PC-9 (cell line): ENCODE measurements at regions not wholly inside any gene's neighbourhood (a gene's known extent, or its start where the extent isn't known, plus 50 kb on each side); places are given as distances from the start of the nearest gene placed in this dataset.

ENCODE experiments used
- BruUV-seq: library from RNA; stranded (reverse); fragments of 400-500 nt; replicated peaks from 2 replicates; lab custom pipeline; 2021; lab: Mats Ljungman, UMichigan
- CTCF ChIA-PET: fragments of 300-600 bp; sonication (Branson Sonifier 250); formaldehyde crosslinking; loops from one replicate; lab custom pipeline; 2022; ENCODE audit warnings: antibody characterized with exemption; lab: Charles Lee
- POLR2A ChIA-PET: fragments of 300-600 bp; sonication (Branson Sonifier 250); formaldehyde crosslinking; loops from one replicate; lab custom pipeline; 2022; ENCODE audit warnings: antibody characterized with exemption; ENCODE audit not compliant: unreplicated experiment; lab: Charles Lee
- DNase-seq, 2 experiments: peaks; one replicate each; pipeline versions ENCODE4 v3.0.0 to v3.0.0-alpha.2; 2015 to 2022; ENCODE audit warnings: mixed read lengths in 1 of 2
- H2AFZ ChIP-seq: fragments of 200-600 bp; sonication (generic); 2 replicates; pipeline ENCODE4 v1.8.1; 2017; ENCODE audit warnings: antibody characterized with exemption
- H3F3A ChIP-seq: fragments of 200-600 bp; sonication (generic); 2 replicates; pipeline ENCODE4 v1.8.1; 2017; ENCODE audit warnings: antibody characterized with exemption, mild to moderate bottlenecking, low read depth; ENCODE audit not compliant: insufficient read depth
- H3K27ac ChIP-seq: fragments of 200-600 bp; sonication (generic); 2 replicates; pipeline ENCODE4 v1.6.1; 2016; ENCODE audit warnings: mixed run types
- H3K27me3 ChIP-seq: fragments of 200-600 bp; sonication (generic); 2 replicates; pipeline ENCODE4 v1.6.1; 2016; ENCODE audit warnings: low read depth, mixed run types; ENCODE audit not compliant: insufficient read depth
- H3K36me3 ChIP-seq: fragments of 200-600 bp; sonication (generic); 2 replicates; pipeline ENCODE4 v1.6.1; 2016; ENCODE audit warnings: low read depth, mixed run types
- H3K4me1 ChIP-seq: fragments of 200-600 bp; sonication (generic); replicated peaks from 2 replicates; pipeline ENCODE4 v1.6.1; 2016; ENCODE audit warnings: mixed run types; ENCODE audit not compliant: insufficient read depth
- H3K4me2 ChIP-seq: fragments of 200-600 bp; sonication (generic); 2 replicates; pipeline ENCODE4 v1.6.1; 2017; ENCODE audit warnings: mixed run types
- H3K4me3 ChIP-seq: fragments of 200-600 bp; sonication (generic); 2 replicates; pipeline ENCODE4 v1.6.1; 2016; ENCODE audit warnings: mixed run types
- H3K79me2 ChIP-seq: fragments of 200-600 bp; sonication (generic); 2 replicates; pipeline ENCODE4 v1.6.1; 2017; ENCODE audit warnings: low read depth, mixed run types
- H3K9me2 ChIP-seq: fragments of 200-600 bp; sonication (generic); 2 replicates; pipeline ENCODE4 v1.8.1; 2017; ENCODE audit warnings: mild to moderate bottlenecking; ENCODE audit not compliant: insufficient read depth
- H3K9me3 ChIP-seq: fragments of 200-600 bp; sonication (generic); 2 replicates; pipeline ENCODE4 v1.8.1; 2016; ENCODE audit warnings: low read depth; ENCODE audit not compliant: insufficient read depth
- H4K20me1 ChIP-seq: fragments of 200-600 bp; sonication (generic); 2 replicates; pipeline ENCODE4 v1.8.1; 2017; ENCODE audit not compliant: insufficient read depth
- CTCF ChIP-seq: fragments of 200-600 bp; sonication (generic); conservative IDR thresholded peaks from 2 replicates; pipeline ENCODE4 v1.6.1; 2017; ENCODE audit warnings: mixed run types, antibody characterized with exemption, mild to moderate bottlenecking, moderate library complexity
- EZH2 ChIP-seq: fragments of 200-600 bp; sonication (generic); IDR thresholded peaks from 2 replicates; pipeline ENCODE4 v1.8.0; 2017; ENCODE audit warnings: antibody characterized with exemption, low read depth
- intact Hi-C: fragments of 100-400 bp; cut with micrococcal nuclease; formaldehyde crosslinking; loops from one replicate; pipeline ENCODE4 v1.10.0; 2022; ENCODE audit not compliant: unreplicated experiment

GRCh38 chr5:175201393-175201792, 242.6 kb downstream of the DRD1 start:
- intact Hi-C loops = no loop called here
- no peaks in the 10 kb centered on the region for H4K20me1 ChIP-seq
- no peaks in the 10 kb centered on the region for H3K36me3 ChIP-seq
- BruUV-seq = no TSS peak
- no peaks in the 10 kb centered on the region for H3K9me2 ChIP-seq
- no peak overlapping the region for H3K27ac ChIP-seq
- peaks cover 23% of the 10 kb centered on the region for H3K27me3 ChIP-seq
- no peaks in the 10 kb centered on the region for H3F3A ChIP-seq
- H3K4me1 ChIP-seq = no peaks in the 10 kb centered on the region
- no peak overlapping the region for H3K4me2 ChIP-seq
- no peak overlapping the region for H2AFZ ChIP-seq
- H3K4me3 ChIP-seq = no peak overlapping the region
- H3K79me2 ChIP-seq = no peaks in the 10 kb centered on the region
- no peak for DNase-seq
- TF ChIP-seq EZH2 (no peak), CTCF (no peak)
- no peaks in the 10 kb centered on the region for H3K9me3 ChIP-seq
- ChIA-PET CTCF (no interaction called here), POLR2A (no interaction called here)

- intact Hi-C loops = no loop called here
- POLR2A ChIA-PET = no interaction called here
- Histone ChIP-seq H3K9me3 (no peaks in the 10 kb centered on the region), H3K27me3 (peaks cover 7% of the 10 kb centered on the region; the same call in 1 of the 2 replicates), H3F3A (no peaks in the 10 kb centered on the region), H3K79me2 (no peaks in the 10 kb centered on the region), H2AFZ (no peak overlapping the region), H3K9me2 (no peaks in the 10 kb centered on the region), H3K4me1 (no peaks in the 10 kb centered on the region), H3K4me3 (no peak overlapping the region), H4K20me1 (no peaks in the 10 kb centered on the region), H3K36me3 (no peaks in the 10 kb centered on the region), H3K4me2 (peak overlapping the region; percentile 35; the same call in 1 of the 2 replicates), H3K27ac (peak overlapping the region; percentile 14; the same call in 1 of the 2 replicates)
- no peak for TF ChIP-seq CTCF
- no peak for TF ChIP-seq EZH2
- no peak for DNase-seq
- CTCF ChIA-PET = no interaction called here
- no TSS peak for BruUV-seq
Observed at GRCh38 chr5:175195698-175196656, 248.0 kb downstream of the DRD1 start.

- H3K36me3 ChIP-seq = no peaks in the 10 kb centered on the region
- intact Hi-C loops = no loop called here
- ChIA-PET CTCF (no interaction called here), POLR2A (no interaction called here)
- no peak overlapping the region for H3K4me3 ChIP-seq
- no peak overlapping the region for H3K27ac ChIP-seq
- H4K20me1 ChIP-seq = no peaks in the 10 kb centered on the region
- no peaks in the 10 kb centered on the region for H3K4me1 ChIP-seq
- no peaks in the 10 kb centered on the region for H3K9me3 ChIP-seq
- no peak overlapping the region for H3K4me2 ChIP-seq
- H2AFZ ChIP-seq = no peak overlapping the region
- H3K9me2 ChIP-seq = no peaks in the 10 kb centered on the region
- H3K79me2 ChIP-seq = no peaks in the 10 kb centered on the region
- no peak for DNase-seq
- no TSS peak for BruUV-seq
- peaks cover 15% of the 10 kb centered on the region; the same call in 1 of the 2 replicates for H3K27me3 ChIP-seq
- no peak for TF ChIP-seq EZH2
- no peak for TF ChIP-seq CTCF
- H3F3A ChIP-seq = no peaks in the 10 kb centered on the region
Observed at GRCh38 chr5:175181331-175181730, 262.7 kb downstream of the DRD1 start.
